Left ventricle myocardium inferior (tissue), 1 donor: ENCODE measurements at regions not wholly inside any gene's neighbourhood (a gene's known extent, or its start where the extent isn't known, plus 50 kb on each side); places are given as distances from the start of the nearest gene placed in this dataset.

Experiments used
- DNase-seq: peaks from one replicate; pipeline ENCODE4 v3.0.0-alpha.2; 2020
- H3K27ac ChIP-seq: fragments of 200-600 bp; replicated peaks from 2 replicates; pipeline ENCODE4 v1.8.0; 2021
- H3K27me3 ChIP-seq: fragments of 200-600 bp; 2 replicates; pipeline ENCODE4 v1.8.0; 2021; ENCODE audit warnings: low read depth
- H3K36me3 ChIP-seq: fragments of 200-600 bp; 2 replicates; pipeline ENCODE4 v1.8.0; 2021
- H3K4me1 ChIP-seq: fragments of 200-600 bp; 2 replicates; pipeline ENCODE4 v1.8.0; 2021
- H3K4me3 ChIP-seq: fragments of 200-600 bp; 2 replicates; pipeline ENCODE4 v1.8.0; 2021; ENCODE audit warnings: mild to moderate bottlenecking, moderate library complexity
- H3K9me3 ChIP-seq: fragments of 200-600 bp; replicated peaks from 2 replicates; pipeline ENCODE4 v1.8.0; 2021
- CTCF ChIP-seq: fragments of 200-600 bp; IDR thresholded peaks from 2 replicates; pipeline ENCODE4 v1.8.0; 2021; ENCODE audit warnings: antibody characterized with exemption, mild to moderate bottlenecking, borderline replicate concordance
- intact Hi-C: fragments of 100-400 bp; cut with micrococcal nuclease; formaldehyde crosslinking; loops from one replicate; pipeline ENCODE4 v1.11.0; 2022
- donor health status: DM: no; HTN: yes; CAD: no; lungs with severe emphysema.

GRCh38 chr6:147048930-147049329 is 155.3 kb upstream of the STXBP5 start:
- H3K27me3 ChIP-seq, result no peaks in the 10 kb centered on the region
- no peak for TF ChIP-seq CTCF
- no peak overlapping the region for H3K27ac ChIP-seq
- no peak overlapping the region for H3K4me3 ChIP-seq
- peaks cover 8% of the 10 kb centered on the region for H3K9me3 ChIP-seq
- H3K36me3 ChIP-seq, result no peaks in the 10 kb centered on the region
- intact Hi-C loops, result no loop called here
- no peak for DNase-seq
- no peaks in the 10 kb centered on the region for H3K4me1 ChIP-seq

GRCh38 chr6:147053311-147053921 is 150.8 kb upstream of the STXBP5 start:
- H3K36me3 ChIP-seq, result no peaks in the 10 kb centered on the region
- DNase-seq, result no peak
- no peaks in the 10 kb centered on the region for H3K4me1 ChIP-seq
- TF ChIP-seq CTCF, result no peak
- no peaks in the 10 kb centered on the region for H3K9me3 ChIP-seq
- H3K27ac ChIP-seq, result no peak overlapping the region
- no peaks in the 10 kb centered on the region for H3K27me3 ChIP-seq
- intact Hi-C loops, result no loop called here
- H3K4me3 ChIP-seq, result no peak overlapping the region

GRCh38 chr6:147054158-147054557 is 150.1 kb upstream of the STXBP5 start:
- H3K4me3 ChIP-seq, result no peak overlapping the region
- no peak for TF ChIP-seq CTCF
- DNase-seq, result no peak
- no peaks in the 10 kb centered on the region for H3K27me3 ChIP-seq
- no peak overlapping the region for H3K27ac ChIP-seq
- intact Hi-C loops, result no loop called here
- no peaks in the 10 kb centered on the region for H3K9me3 ChIP-seq
- no peaks in the 10 kb centered on the region for H3K4me1 ChIP-seq
- no peaks in the 10 kb centered on the region for H3K36me3 ChIP-seq

- Histone ChIP-seq H3K4me3 (no peak overlapping the region), H3K4me1 (no peaks in the 10 kb centered on the region), H3K36me3 (no peaks in the 10 kb centered on the region), H3K27ac (no peak overlapping the region), H3K9me3 (no peaks in the 10 kb centered on the region), H3K27me3 (no peaks in the 10 kb centered on the region)
- TF ChIP-seq CTCF, result no peak
- DNase-seq, result no peak
- intact Hi-C loops, result no loop called here
Measured at GRCh38 chr6:147054871-147055270, 149.3 kb upstream of the STXBP5 start.

GRCh38 chr6:147055821-147056392 is 148.3 kb upstream of the STXBP5 start:
- TF ChIP-seq CTCF, result no peak
- Histone ChIP-seq H3K36me3 (no peaks in the 10 kb centered on the region), H3K27me3 (no peaks in the 10 kb centered on the region), H3K9me3 (no peaks in the 10 kb centered on the region), H3K4me3 (no peak overlapping the region), H3K27ac (no peak overlapping the region), H3K4me1 (no peaks in the 10 kb centered on the region)
- intact Hi-C loops, result no loop called here
- no peak for DNase-seq
